ENCODE measurements at regions not wholly inside any gene's neighbourhood (a gene's known extent, or its start where the extent isn't known, plus 50 kb on each side); places are given as distances from the start of the nearest gene placed in this dataset.
"Not testable (repeated sequence)": the region's sequence is repeated elsewhere in the genome, so short reads cannot be mapped to it uniquely, and the experiment has no call there.

- TF ChIP-seq SUZ12 (IDR thresholded peaks at IDR 0.05; ENCODE audit: extremely low read depth, insufficient read depth, insufficient read length) = no peak
- no peak for TF ChIP-seq ZNF274 (IDR thresholded peaks at IDR 0.05; ENCODE audit: low read depth, low read length)
- no peak for TF ChIP-seq YY1 (IDR thresholded peaks at IDR 0.05; ENCODE audit: insufficient read depth, insufficient read length)
- Histone ChIP-seq H3K4me3 (ENCODE audit: insufficient read length, low read depth) (no peak overlapping the region), H3K9me3 (ENCODE audit: insufficient read depth, low read length) (no peaks in the 10 kb centered on the region), H3K4me1 (ENCODE audit: insufficient read depth, insufficient read length) (no peaks in the 10 kb centered on the region), H3K9ac (ENCODE audit: insufficient read length, low read depth) (no peak overlapping the region), H3K36me3 (ENCODE audit: insufficient read depth, insufficient read length, low read length) (no peaks in the 10 kb centered on the region), H3K27me3 (ENCODE audit: insufficient read depth, insufficient read length) (no peaks in the 10 kb centered on the region)
- DNase-seq (ENCODE audit: low read depth, low spot score) = no peak
These were observed 368.2 kb downstream of the HINT1 start for GRCh38 chr5:130796902-130797301.

- no peaks in the 10 kb centered on the region for H3K4me1 ChIP-seq (ENCODE audit: insufficient read depth, insufficient read length)
- TF ChIP-seq YY1 (IDR thresholded peaks at IDR 0.05; ENCODE audit: insufficient read depth, insufficient read length) (no peak), SUZ12 (IDR thresholded peaks at IDR 0.05; ENCODE audit: extremely low read depth, insufficient read depth, insufficient read length) (no peak), ZNF274 (IDR thresholded peaks at IDR 0.05; ENCODE audit: low read depth, low read length) (no peak)
- H3K27me3 ChIP-seq (ENCODE audit: insufficient read depth, insufficient read length) = no peaks in the 10 kb centered on the region
- H3K9me3 ChIP-seq (ENCODE audit: insufficient read depth, low read length) = no peaks in the 10 kb centered on the region
- H3K4me3 ChIP-seq (ENCODE audit: insufficient read length, low read depth) = no peak overlapping the region
- no peak for DNase-seq (ENCODE audit: low read depth, low spot score)
- no peak overlapping the region for H3K9ac ChIP-seq (ENCODE audit: insufficient read length, low read depth)
- no peaks in the 10 kb centered on the region for H3K36me3 ChIP-seq (ENCODE audit: insufficient read depth, insufficient read length, low read length)
These were observed 369.0 kb downstream of the HINT1 start for GRCh38 chr5:130796032-130796431.

DNA sequence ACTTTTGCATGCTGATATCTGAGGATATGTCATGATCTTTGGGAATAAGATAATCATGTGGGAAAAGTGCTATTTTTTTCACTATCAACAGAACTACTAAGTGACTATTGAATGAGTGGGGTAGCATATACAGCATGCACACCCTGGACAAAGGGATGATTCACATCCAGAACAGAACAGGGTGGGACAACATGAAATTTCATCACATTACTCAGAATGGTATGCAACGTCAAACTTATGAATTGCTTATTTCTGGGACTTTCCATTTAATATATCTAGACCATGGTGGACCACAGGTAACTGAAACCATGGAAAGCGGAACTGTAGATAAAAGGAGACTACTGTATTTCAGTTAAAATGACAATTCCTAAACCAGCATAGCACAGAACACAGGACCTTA, 370.0 kb downstream of the HINT1 start:
- H3K9me3 ChIP-seq (ENCODE audit: insufficient read depth, low read length) = no peaks in the 10 kb centered on the region
- H3K4me3 ChIP-seq (ENCODE audit: insufficient read length, low read depth) = no peak overlapping the region
- no peak overlapping the region for H3K9ac ChIP-seq (ENCODE audit: insufficient read length, low read depth)
- no peaks in the 10 kb centered on the region for H3K4me1 ChIP-seq (ENCODE audit: insufficient read depth, insufficient read length)
- H3K27me3 ChIP-seq (ENCODE audit: insufficient read depth, insufficient read length) = no peaks in the 10 kb centered on the region
- no peak for DNase-seq (ENCODE audit: low read depth, low spot score)
- no peaks in the 10 kb centered on the region for H3K36me3 ChIP-seq (ENCODE audit: insufficient read depth, insufficient read length, low read length)
- TF ChIP-seq ZNF274 (IDR thresholded peaks at IDR 0.05; ENCODE audit: low read depth, low read length) = no peak
- TF ChIP-seq SUZ12 (IDR thresholded peaks at IDR 0.05; ENCODE audit: extremely low read depth, insufficient read depth, insufficient read length) = no peak
- TF ChIP-seq YY1 (IDR thresholded peaks at IDR 0.05; ENCODE audit: insufficient read depth, insufficient read length) = no peak

DNA sequence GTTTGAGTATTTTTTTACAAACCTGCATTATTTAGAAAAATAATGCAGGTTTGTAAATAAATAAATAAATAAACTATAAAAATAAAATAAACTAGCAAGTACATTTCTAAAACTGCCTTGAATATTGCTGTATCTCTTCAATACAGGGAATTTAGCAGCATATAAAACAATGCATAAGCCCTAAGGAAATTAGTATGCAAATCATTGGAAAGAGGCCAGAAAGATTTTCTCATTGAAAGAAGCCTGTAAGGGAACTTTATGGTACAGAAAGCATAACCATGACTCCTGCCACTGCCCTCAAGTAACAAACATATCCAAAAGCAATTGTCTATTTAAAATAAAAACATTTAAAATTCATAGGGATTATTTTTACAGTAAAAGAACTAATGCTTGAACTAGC, 387.3 kb downstream of the HINT1 start:
- DNase-seq (ENCODE audit: low read depth, low spot score) = no peak
- Histone ChIP-seq H3K4me1 (ENCODE audit: insufficient read depth, insufficient read length) (no peaks in the 10 kb centered on the region), H3K27me3 (ENCODE audit: insufficient read depth, insufficient read length) (no peaks in the 10 kb centered on the region), H3K9ac (ENCODE audit: insufficient read length, low read depth) (no peak overlapping the region), H3K9me3 (ENCODE audit: insufficient read depth, low read length) (no peaks in the 10 kb centered on the region), H3K4me3 (ENCODE audit: insufficient read length, low read depth) (no peak overlapping the region), H3K36me3 (ENCODE audit: insufficient read depth, insufficient read length, low read length) (no peaks in the 10 kb centered on the region)
- TF ChIP-seq YY1 (IDR thresholded peaks at IDR 0.05; ENCODE audit: insufficient read depth, insufficient read length) (no peak), SUZ12 (IDR thresholded peaks at IDR 0.05; ENCODE audit: extremely low read depth, insufficient read depth, insufficient read length) (no peak), ZNF274 (IDR thresholded peaks at IDR 0.05; ENCODE audit: low read depth, low read length) (no peak)

- H3K4me3 ChIP-seq (ENCODE audit: insufficient read length, low read depth) = no peak overlapping the region
- no peak for TF ChIP-seq YY1 (IDR thresholded peaks at IDR 0.05; ENCODE audit: insufficient read depth, insufficient read length)
These were observed 391.2 kb downstream of the HINT1 start for GRCh38 chr5:130773813-130774212.

DNA sequence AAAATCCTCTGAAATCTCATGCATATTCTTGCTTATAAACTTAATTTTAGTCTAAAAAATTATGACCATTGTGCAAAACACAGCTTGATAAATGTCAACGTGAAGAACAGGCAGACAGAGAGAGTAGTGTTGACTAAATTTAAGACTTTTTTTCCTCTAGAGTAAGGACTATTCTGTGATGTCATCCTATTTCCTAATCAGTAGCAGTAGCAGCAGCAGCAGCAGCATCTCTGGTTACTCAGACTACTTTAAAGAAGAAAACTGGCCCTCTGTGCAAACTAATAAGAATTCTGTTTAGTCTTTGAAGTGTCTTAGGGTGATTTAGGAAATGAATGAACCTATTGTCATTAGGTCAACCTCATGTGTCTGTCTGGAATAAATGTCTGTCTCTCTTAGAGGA, 403.0 kb downstream of the HINT1 start:
- TF ChIP-seq SUZ12 (IDR thresholded peaks at IDR 0.05; ENCODE audit: extremely low read depth, insufficient read depth, insufficient read length) = no peak
- no peak for TF ChIP-seq YY1 (IDR thresholded peaks at IDR 0.05; ENCODE audit: insufficient read depth, insufficient read length)
- no peak for TF ChIP-seq ZNF274 (IDR thresholded peaks at IDR 0.05; ENCODE audit: low read depth, low read length)
- no peak for DNase-seq (ENCODE audit: low read depth, low spot score)
- H3K27me3 ChIP-seq (ENCODE audit: insufficient read depth, insufficient read length) = no peaks in the 10 kb centered on the region
- no peaks in the 10 kb centered on the region for H3K9me3 ChIP-seq (ENCODE audit: insufficient read depth, low read length)
- H3K4me1 ChIP-seq (ENCODE audit: insufficient read depth, insufficient read length) = no peaks in the 10 kb centered on the region
- H3K36me3 ChIP-seq (ENCODE audit: insufficient read depth, insufficient read length, low read length) = no peaks in the 10 kb centered on the region
- no peak overlapping the region for H3K4me3 ChIP-seq (ENCODE audit: insufficient read length, low read depth)
- no peak overlapping the region for H3K9ac ChIP-seq (ENCODE audit: insufficient read length, low read depth)

More at GRCh38 chr5:130773813-130774212, 391.2 kb downstream of the HINT1 start:
- no peaks in the 10 kb centered on the region for H3K27me3 ChIP-seq (ENCODE audit: insufficient read depth, insufficient read length)
- H3K9ac ChIP-seq (ENCODE audit: insufficient read length, low read depth) = no peak overlapping the region
- no peaks in the 10 kb centered on the region for H3K36me3 ChIP-seq (ENCODE audit: insufficient read depth, insufficient read length, low read length)
- H3K4me1 ChIP-seq (ENCODE audit: insufficient read depth, insufficient read length) = no peaks in the 10 kb centered on the region
- DNase-seq (ENCODE audit: low read depth, low spot score) = no peak
- no peaks in the 10 kb centered on the region for H3K9me3 ChIP-seq (ENCODE audit: insufficient read depth, low read length)

GRCh38 chr5:130759061-130759460, 406.0 kb downstream of the HINT1 start:
- Histone ChIP-seq H3K9me3 (ENCODE audit: insufficient read depth, low read length) (no peaks in the 10 kb centered on the region), H3K4me3 (ENCODE audit: insufficient read length, low read depth) (no peak overlapping the region), H3K9ac (ENCODE audit: insufficient read length, low read depth) (no peak overlapping the region), H3K4me1 (ENCODE audit: insufficient read depth, insufficient read length) (no peaks in the 10 kb centered on the region), H3K36me3 (ENCODE audit: insufficient read depth, insufficient read length, low read length) (no peaks in the 10 kb centered on the region), H3K27me3 (ENCODE audit: insufficient read depth, insufficient read length) (no peaks in the 10 kb centered on the region)
- no peak for DNase-seq (ENCODE audit: low read depth, low spot score)
- no peak for TF ChIP-seq YY1 (IDR thresholded peaks at IDR 0.05; ENCODE audit: insufficient read depth, insufficient read length)
- TF ChIP-seq ZNF274 (IDR thresholded peaks at IDR 0.05; ENCODE audit: low read depth, low read length) = no peak
- TF ChIP-seq SUZ12 (IDR thresholded peaks at IDR 0.05; ENCODE audit: extremely low read depth, insufficient read depth, insufficient read length) = no peak

GRCh38 chr5:130747556-130747955, 417.5 kb downstream of the HINT1 start:
- DNase-seq (ENCODE audit: low read depth, low spot score) = no peak
- no peaks in the 10 kb centered on the region for H3K27me3 ChIP-seq (ENCODE audit: insufficient read depth, insufficient read length)

GRCh38 chr5:130746641-130747040, 418.4 kb downstream of the HINT1 start:
- H3K27me3 ChIP-seq (ENCODE audit: insufficient read depth, insufficient read length); H3K4me1 ChIP-seq (ENCODE audit: insufficient read depth, insufficient read length); H3K36me3 ChIP-seq (ENCODE audit: insufficient read depth, insufficient read length, low read length); H3K9me3 ChIP-seq (ENCODE audit: insufficient read depth, low read length); DNase-seq (ENCODE audit: low read depth, low spot score); H3K9ac ChIP-seq (ENCODE audit: insufficient read length, low read depth); H3K4me3 ChIP-seq (ENCODE audit: insufficient read length, low read depth): not testable (repeated sequence)

More at GRCh38 chr5:130747556-130747955, 417.5 kb downstream of the HINT1 start:
- no peak overlapping the region for H3K9ac ChIP-seq (ENCODE audit: insufficient read length, low read depth)
- H3K9me3 ChIP-seq (ENCODE audit: insufficient read depth, low read length) = no peaks in the 10 kb centered on the region
- TF ChIP-seq SUZ12 (IDR thresholded peaks at IDR 0.05; ENCODE audit: extremely low read depth, insufficient read depth, insufficient read length) = no peak
- no peak for TF ChIP-seq YY1 (IDR thresholded peaks at IDR 0.05; ENCODE audit: insufficient read depth, insufficient read length)
- no peak for TF ChIP-seq ZNF274 (IDR thresholded peaks at IDR 0.05; ENCODE audit: low read depth, low read length)
- H3K4me3 ChIP-seq (ENCODE audit: insufficient read length, low read depth) = no peak overlapping the region
- H3K36me3 ChIP-seq (ENCODE audit: insufficient read depth, insufficient read length, low read length) = no peaks in the 10 kb centered on the region
- no peaks in the 10 kb centered on the region for H3K4me1 ChIP-seq (ENCODE audit: insufficient read depth, insufficient read length)

Measured in NT2/D1 (cell line).